ENCODE measurements at regions not wholly inside any gene's neighbourhood (a gene's known extent, or its start where the extent isn't known, plus 50 kb on each side); places are given as distances from the start of the nearest gene placed in this dataset.

DNA sequence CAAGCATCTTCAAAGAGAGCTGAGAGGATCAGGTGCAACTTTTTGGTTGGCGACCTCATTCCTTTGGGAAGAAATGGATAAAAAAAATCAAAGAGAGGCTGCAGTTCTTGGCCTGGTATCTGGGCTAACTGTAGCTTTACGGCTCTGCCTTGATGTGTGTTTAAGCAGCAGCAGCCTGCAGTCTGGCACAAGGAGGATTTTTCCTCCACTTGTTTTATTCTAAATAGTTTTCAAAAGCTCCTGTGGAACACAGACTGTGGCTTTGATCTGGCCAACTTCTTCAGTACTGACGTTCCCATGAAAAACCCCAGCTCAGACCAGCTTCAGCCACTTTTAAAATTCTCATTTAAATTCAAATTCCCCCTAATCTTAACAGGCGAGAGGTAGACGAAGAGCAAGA lies 137.3 kb downstream of the HDGFL1 start:
- H3K4me2 ChIP-seq (ENCODE audit: insufficient read depth, insufficient read length, low read length) = no peak overlapping the region
- TF ChIP-seq, protein P1, sequence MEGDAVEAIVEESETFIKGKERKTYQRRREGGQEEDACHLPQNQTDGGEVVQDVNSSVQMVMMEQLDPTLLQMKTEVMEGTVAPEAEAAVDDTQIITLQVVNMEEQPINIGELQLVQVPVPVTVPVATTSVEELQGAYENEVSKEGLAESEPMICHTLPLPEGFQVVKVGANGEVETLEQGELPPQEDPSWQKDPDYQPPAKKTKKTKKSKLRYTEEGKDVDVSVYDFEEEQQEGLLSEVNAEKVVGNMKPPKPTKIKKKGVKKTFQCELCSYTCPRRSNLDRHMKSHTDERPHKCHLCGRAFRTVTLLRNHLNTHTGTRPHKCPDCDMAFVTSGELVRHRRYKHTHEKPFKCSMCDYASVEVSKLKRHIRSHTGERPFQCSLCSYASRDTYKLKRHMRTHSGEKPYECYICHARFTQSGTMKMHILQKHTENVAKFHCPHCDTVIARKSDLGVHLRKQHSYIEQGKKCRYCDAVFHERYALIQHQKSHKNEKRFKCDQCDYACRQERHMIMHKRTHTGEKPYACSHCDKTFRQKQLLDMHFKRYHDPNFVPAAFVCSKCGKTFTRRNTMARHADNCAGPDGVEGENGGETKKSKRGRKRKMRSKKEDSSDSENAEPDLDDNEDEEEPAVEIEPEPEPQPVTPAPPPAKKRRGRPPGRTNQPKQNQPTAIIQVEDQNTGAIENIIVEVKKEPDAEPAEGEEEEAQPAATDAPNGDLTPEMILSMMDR (conservative IDR thresholded peaks at IDR 0.05) = no peak
- H2AFZ ChIP-seq (ENCODE audit: low read length) = no peak overlapping the region
- no CpG with 5 or more reads among the region's 5 CpGs for WGBS (ENCODE audit: extremely low coverage, insufficient read length, low lambda C conversion rate)
- no peaks in the 10 kb centered on the region for H3K27me3 Mint-ChIP-seq (ENCODE audit: low read depth)
- H3K27ac Mint-ChIP-seq = no peak overlapping the region
- H3K4me3 Mint-ChIP-seq = no peak overlapping the region
- H3K4ac ChIP-seq (ENCODE audit: low read depth, low read length) = no peak overlapping the region
- H3K4me1 Mint-ChIP-seq = peaks cover 5 to 7% of the 10 kb centered on the region in 2 experiments; a peak in 3 of 4 replicates
- no peaks in the 10 kb centered on the region for H3K9me3 Mint-ChIP-seq
- H3K9ac ChIP-seq (ENCODE audit: extremely low read depth, insufficient read length, low read length) = no peak overlapping the region
- no peak overlapping the region for H2BK20ac ChIP-seq (ENCODE audit: low read depth, low read length, poor library complexity, severe bottlenecking)
- H3K79me2 ChIP-seq (ENCODE audit: insufficient read depth, low read length) = no peaks in the 10 kb centered on the region
- no peak overlapping the region for H2AK5ac ChIP-seq (ENCODE audit: insufficient read length, low read length)
- no peak overlapping the region for H4K91ac ChIP-seq (ENCODE audit: insufficient read length, low read depth, low read length)
- H4K8ac ChIP-seq (replicated peaks; ENCODE audit: insufficient read length, low read depth, low read length) = no peak overlapping the region
- no peaks in the 10 kb centered on the region for H3K23me2 ChIP-seq (ENCODE audit: insufficient read length, low read depth, low read length, poor library complexity, severe bottlenecking)
- no peaks in the 10 kb centered on the region for H4K20me1 ChIP-seq (ENCODE audit: control insufficient read depth, insufficient read depth, insufficient read length)
- H3K27ac ChIP-seq (ENCODE audit: insufficient read length, low read depth, low read length) = no peak overlapping the region
- H3K27me3 ChIP-seq (ENCODE audit: insufficient read depth, low read length) = no peaks in the 10 kb centered on the region
- H2BK12ac ChIP-seq (ENCODE audit: insufficient read length, low read depth, low read length) = no peak overlapping the region
- H3K9me3 ChIP-seq (ENCODE audit: control insufficient read depth, low read depth, low read length) = no peaks in the 10 kb centered on the region
- no peak overlapping the region for H3K14ac ChIP-seq (ENCODE audit: insufficient read depth, low read length)
- H3K79me1 ChIP-seq (ENCODE audit: insufficient read depth, low read depth, low read length, poor library complexity, severe bottlenecking) = no peaks in the 10 kb centered on the region
- H2BK120ac ChIP-seq (ENCODE audit: low read depth, low read length, poor library complexity, severe bottlenecking) = no peak overlapping the region
- no peak overlapping the region for H3T11ph ChIP-seq (ENCODE audit: low read length)
- H3K4me1 ChIP-seq (ENCODE audit: insufficient read depth, low read length) = no peaks in the 10 kb centered on the region
- no peak overlapping the region for H3K56ac ChIP-seq (ENCODE audit: insufficient read length, low read depth, low read length)
- DNase-seq = no peak
- no peaks in the 10 kb centered on the region for H3K36me3 Mint-ChIP-seq (ENCODE audit: insufficient read depth in 1 of 3, low read depth in 3 of 3)
- no peak overlapping the region for H3K18ac ChIP-seq (ENCODE audit: insufficient read length, low read depth, low read length)
- H3K23ac ChIP-seq (ENCODE audit: insufficient read length, low read depth, low read length) = no peak overlapping the region
- H2BK15ac ChIP-seq (ENCODE audit: low read depth, low read length) = no peak overlapping the region
- no peak overlapping the region for H4K5ac ChIP-seq (ENCODE audit: insufficient read length, low read depth, low read length)
- H2BK5ac ChIP-seq (ENCODE audit: insufficient read length, low read length) = no peak overlapping the region
